ENCODE measurements at regions not wholly inside any gene's neighbourhood (a gene's known extent, or its start where the extent isn't known, plus 50 kb on each side); places are given as distances from the start of the nearest gene placed in this dataset.
A peak's percentile ranks its signal among the peaks of the same experiment; 100 is the strongest.

DNA sequence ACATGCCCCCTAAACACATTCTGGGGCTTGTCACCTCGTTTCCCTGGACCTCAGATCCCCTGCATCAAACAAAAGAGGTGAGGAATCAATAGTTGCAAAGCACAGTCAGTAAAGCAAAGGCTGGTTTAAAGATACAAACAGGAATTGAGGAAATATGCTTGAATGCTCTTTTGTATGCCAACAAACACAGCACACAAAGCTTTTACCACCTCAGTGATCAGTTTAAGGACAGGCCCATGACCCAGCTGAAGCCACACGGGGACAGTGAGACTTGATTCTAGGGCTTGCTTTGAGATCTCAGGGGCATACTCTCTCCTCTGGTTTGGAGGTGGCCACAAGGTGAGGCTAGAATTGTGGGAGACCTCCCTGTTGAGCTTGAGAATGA lies 182.9 kb upstream of the CST7 start:
- DNase-seq = no peak
- Histone ChIP-seq H3K4me1 (ENCODE audit: insufficient read depth) (no peaks in the 10 kb centered on the region), H3K36me3 (no peaks in the 10 kb centered on the region), H3K27me3 (no peaks in the 10 kb centered on the region), H3K27ac (no peak overlapping the region), H3K9me3 (no peaks in the 10 kb centered on the region), H3K4me3 (no peak overlapping the region)
- intact Hi-C loops (cut with DNase I) = no loop called here
- 80 to 90% (median 87%) methylated on average over 2 of the region's 2 CpGs for WGBS, 3 donors
- no peak for TF ChIP-seq EP300 (IDR thresholded peaks at IDR 0.05)

- WGBS, 3 donors = 64 to 80% (median 75%) methylated on average over 7 of the region's 7 CpGs
- no peaks in the 10 kb centered on the region for H3K36me3 ChIP-seq
- H3K4me3 ChIP-seq = no peak overlapping the region
- TF ChIP-seq EP300 (IDR thresholded peaks at IDR 0.05) (no peak), CTCF (IDR thresholded peaks at IDR 0.05) (no peak), POLR2A (IDR thresholded peaks at IDR 0.05) (no peak)
- no peaks in the 10 kb centered on the region for H3K27me3 ChIP-seq
- peak in 1 of 5 donors; percentile 1 for DNase-seq
- intact Hi-C loops (cut with DNase I) = no loop called here
- H3K4me1 ChIP-seq (ENCODE audit: insufficient read depth) = no peaks in the 10 kb centered on the region
- no peaks in the 10 kb centered on the region for H3K9me3 ChIP-seq
- no peak overlapping the region for H3K27ac ChIP-seq
These were observed 182.0 kb upstream of the CST7 start for GRCh38 chr20:24766826-24767622.

GRCh38 chr20:24767623-24768100 lies 181.4 kb upstream of the CST7 start:
- intact Hi-C loops (cut with DNase I) = no loop called here
- H3K4me1 ChIP-seq (ENCODE audit: insufficient read depth) = no peaks in the 10 kb centered on the region
- TF ChIP-seq CTCF (IDR thresholded peaks at IDR 0.05) (no peak), POLR2A (IDR thresholded peaks at IDR 0.05) (no peak), EP300 (IDR thresholded peaks at IDR 0.05) (no peak)
- no peak overlapping the region for H3K27ac ChIP-seq
- peak in 1 of 5 donors; percentile 3 for DNase-seq
- no peak overlapping the region for H3K4me3 ChIP-seq
- no peaks in the 10 kb centered on the region for H3K9me3 ChIP-seq
- H3K36me3 ChIP-seq = no peaks in the 10 kb centered on the region
- H3K27me3 ChIP-seq = no peaks in the 10 kb centered on the region
- WGBS, 3 donors = 91 to 95% (median 94%) methylated on average over 4 of the region's 4 CpGs

- Histone ChIP-seq H3K4me1 (ENCODE audit: insufficient read depth) (no peaks in the 10 kb centered on the region), H3K27ac (no peak overlapping the region), H3K4me3 (no peak overlapping the region), H3K27me3 (no peaks in the 10 kb centered on the region), H3K9me3 (no peaks in the 10 kb centered on the region), H3K36me3 (no peaks in the 10 kb centered on the region)
- TF ChIP-seq POLR2A (IDR thresholded peaks at IDR 0.05) = no peak
- TF ChIP-seq EP300 (IDR thresholded peaks at IDR 0.05) = no peak
- TF ChIP-seq CTCF (IDR thresholded peaks at IDR 0.05) = no peak
- WGBS, 3 donors = 59 to 65% (median 60%) methylated on average over 4 of the region's 4 CpGs
- intact Hi-C loops (cut with DNase I) = no loop called here
- DNase-seq = peak in 1 of 5 donors; percentile 6
These were observed 180.8 kb upstream of the CST7 start for GRCh38 chr20:24768201-24768636.

Data from ovary (tissue), 7 donors.